A673 (cell line): ENCODE measurements at regions not wholly inside any gene's neighbourhood (a gene's known extent, or its start where the extent isn't known, plus 50 kb on each side); places are given as distances from the start of the nearest gene placed in this dataset.

Source experiments
- BruUV-seq: library from RNA; stranded (reverse); fragments of 400-500 nt; replicated peaks from 2 replicates; lab custom pipeline; 2021; lab: Mats Ljungman, UMichigan
- CTCF ChIA-PET: fragments of 300-600 bp; sonication (Branson Sonifier 250); formaldehyde crosslinking; loops from one replicate; lab custom pipeline; 2022; ENCODE audit warnings: antibody characterized with exemption; lab: Charles Lee
- POLR2A ChIA-PET: fragments of 300-600 bp; sonication (Branson Sonifier 250); formaldehyde crosslinking; loops from one replicate; lab custom pipeline; 2022; ENCODE audit warnings: antibody characterized with exemption; ENCODE audit not compliant: low non-redundant PET; lab: Charles Lee
- DNase-seq: peaks from one replicate; pipeline ENCODE4 v3.0.0-alpha.2; 2015; ENCODE audit warnings: low spot score
- H3K27ac ChIP-seq: fragments of 200-600 bp; sonication (generic); 2 replicates; pipeline ENCODE4 v1.5.1; 2016; ENCODE audit warnings: mixed run types, low read depth, mild to moderate bottlenecking, mixed read lengths, antibody characterized with exemption, low read length; ENCODE audit not compliant: poor library complexity, severe bottlenecking
- H3K27me3 ChIP-seq: fragments of 200-600 bp; sonication (generic); replicated peaks from 2 replicates; pipeline ENCODE4 v1.6.1; 2017; ENCODE audit warnings: mixed run types, low read depth, mild to moderate bottlenecking, mixed read lengths, antibody characterized with exemption, low read length; ENCODE audit not compliant: insufficient read depth, poor library complexity
- H3K36me3 ChIP-seq: fragments of 200-600 bp; sonication (generic); 2 replicates; pipeline ENCODE4 v1.6.1; 2016; ENCODE audit warnings: mixed run types, mild to moderate bottlenecking, mixed read lengths, antibody characterized with exemption, low read length; ENCODE audit not compliant: insufficient read depth, poor library complexity, severe bottlenecking
- H3K4me1 ChIP-seq: fragments of 200-600 bp; sonication (generic); 2 replicates; pipeline ENCODE4 v1.6.1; 2017; ENCODE audit warnings: mixed run types, mild to moderate bottlenecking, mixed read lengths, antibody characterized with exemption, low read length; ENCODE audit not compliant: insufficient read depth, poor library complexity, severe bottlenecking
- H3K4me3 ChIP-seq: fragments of 200-600 bp; sonication (generic); 2 replicates; pipeline ENCODE4 v1.5.1; 2016; ENCODE audit warnings: low read depth, mixed run types, mild to moderate bottlenecking, mixed read lengths, low read length; ENCODE audit not compliant: poor library complexity, severe bottlenecking
- H3K9me3 ChIP-seq: fragments of 200-600 bp; sonication (generic); 2 replicates; pipeline ENCODE4 v1.6.1; 2016; ENCODE audit warnings: mixed run types, low read depth, mild to moderate bottlenecking, mixed read lengths, antibody characterized with exemption, low read length; ENCODE audit not compliant: poor library complexity, severe bottlenecking
- CTCF ChIP-seq: fragments of 300-800, 200-600 bp; sonication (generic); conservative IDR thresholded peaks from 2 replicates; pipeline ENCODE4 v1.5.1; 2017; ENCODE audit warnings: low read depth, mild to moderate bottlenecking, antibody characterized with exemption, low read length, moderate library complexity, mixed read lengths
- EZH2 ChIP-seq: fragments of 200-600 bp; sonication (generic); IDR thresholded peaks from 2 replicates; pipeline ENCODE4 v1.6.1; 2017; ENCODE audit warnings: borderline replicate concordance, low read depth, mild to moderate bottlenecking, mixed read lengths, antibody characterized with exemption, low read length; ENCODE audit not compliant: poor library complexity, severe bottlenecking
- intact Hi-C: fragments of 100-400 bp; cut with micrococcal nuclease; formaldehyde crosslinking; loops from one replicate; pipeline ENCODE4 v1.10.0; 2022; ENCODE audit not compliant: unreplicated experiment

GRCh38 chr6:127641905-127642304, 64.9 kb downstream of the C6orf58 start:
- peak; percentile 62 for DNase-seq
- H3K4me1 ChIP-seq: no peaks in the 10 kb centered on the region
- BruUV-seq: no TSS peak
- H3K9me3 ChIP-seq: no peaks in the 10 kb centered on the region
- H3K27ac ChIP-seq: no peak overlapping the region
- POLR2A ChIA-PET: no interaction called here
- TF ChIP-seq EZH2 (no peak), CTCF (peak; percentile 78)
- H3K4me3 ChIP-seq: no peak overlapping the region
- H3K27me3 ChIP-seq: no peaks in the 10 kb centered on the region
- intact Hi-C loops: loop anchor here (1.0 kb wide), 1 partner anchor 88 kb away; no protein-coding TSS in a partner anchor
- CTCF ChIA-PET: interaction anchor here (1.0 to 1.3 kb wide), 2 partner anchors 36 to 87 kb away, joined by 4 to 6 read pairs; no protein-coding TSS in a partner anchor
- H3K36me3 ChIP-seq: no peaks in the 10 kb centered on the region
